ENCODE measurements at regions not wholly inside any gene's neighbourhood (a gene's known extent, or its start where the extent isn't known, plus 50 kb on each side); places are given as distances from the start of the nearest gene placed in this dataset.

GRCh38 chr10:52472406-52473146 lies 158.5 kb downstream of the DKK1 start:
- Histone ChIP-seq H3K4me2 (ENCODE audit: insufficient read depth, insufficient read length, low read length) (no peak overlapping the region), H3T11ph (ENCODE audit: low read length) (no peak overlapping the region), H4K8ac (replicated peaks; ENCODE audit: insufficient read length, low read depth, low read length) (no peak overlapping the region), H3K9me3 (ENCODE audit: control insufficient read depth, low read depth, low read length) (no peaks in the 10 kb centered on the region), H3K4me1 (ENCODE audit: insufficient read depth, low read length) (peaks cover 5% of the 10 kb centered on the region; the same call in 1 of the 2 replicates), H3K4ac (ENCODE audit: low read depth, low read length) (no peak overlapping the region), H3K27ac (ENCODE audit: insufficient read length, low read depth, low read length) (no peak overlapping the region), H3K56ac (ENCODE audit: insufficient read length, low read depth, low read length) (no peak overlapping the region), H3K27me3 (ENCODE audit: insufficient read depth, low read length) (no peaks in the 10 kb centered on the region), H3K23me2 (ENCODE audit: insufficient read length, low read depth, low read length, poor library complexity, severe bottlenecking) (no peaks in the 10 kb centered on the region), H3K18ac (ENCODE audit: insufficient read length, low read depth, low read length) (no peak overlapping the region), H2BK20ac (ENCODE audit: low read depth, low read length, poor library complexity, severe bottlenecking) (no peak overlapping the region), H2BK15ac (ENCODE audit: low read depth, low read length) (no peak overlapping the region), H3K79me2 (ENCODE audit: insufficient read depth, low read length) (no peaks in the 10 kb centered on the region), H4K20me1 (ENCODE audit: control insufficient read depth, insufficient read depth, insufficient read length) (no peaks in the 10 kb centered on the region), H2AK5ac (ENCODE audit: insufficient read length, low read length) (no peak overlapping the region), H2AFZ (ENCODE audit: low read length) (no peak overlapping the region), H4K91ac (ENCODE audit: insufficient read length, low read depth, low read length) (no peak overlapping the region), H3K9ac (ENCODE audit: extremely low read depth, insufficient read length, low read length) (no peak overlapping the region), H2BK12ac (ENCODE audit: insufficient read length, low read depth, low read length) (no peak overlapping the region), H2BK5ac (ENCODE audit: insufficient read length, low read length) (no peak overlapping the region), H4K5ac (ENCODE audit: insufficient read length, low read depth, low read length) (no peak overlapping the region), H2BK120ac (ENCODE audit: low read depth, low read length, poor library complexity, severe bottlenecking) (no peak overlapping the region), H3K79me1 (ENCODE audit: insufficient read depth, low read depth, low read length, poor library complexity, severe bottlenecking) (no peaks in the 10 kb centered on the region), H3K14ac (ENCODE audit: insufficient read depth, low read length) (no peak overlapping the region), H3K23ac (ENCODE audit: insufficient read length, low read depth, low read length) (no peak overlapping the region)
- H3K27me3 Mint-ChIP-seq (ENCODE audit: low read depth) = no peaks in the 10 kb centered on the region
- no peak overlapping the region for H3K4me3 Mint-ChIP-seq
- no CpG with 5 or more reads among the region's 5 CpGs for WGBS (ENCODE audit: extremely low coverage, insufficient read length, low lambda C conversion rate)
- no peak overlapping the region for H3K27ac Mint-ChIP-seq
- H3K36me3 Mint-ChIP-seq (ENCODE audit: insufficient read depth in 1 of 3, low read depth in 3 of 3) = 0 out of 7 replicates have a peak, but pooled peaks cover 0 to 3% (median 0%) of the 10 kb centered on the region in 3 experiments
- no peak for TF ChIP-seq CTCF (conservative IDR thresholded peaks at IDR 0.05)
- peaks cover 11 to 13% of the 10 kb centered on the region in 2 experiments for H3K4me1 Mint-ChIP-seq
- peaks cover 0 to 3% of the 10 kb centered on the region in 2 experiments; a peak in 1 of 5 replicates for H3K9me3 Mint-ChIP-seq
- DNase-seq = no peak
